A549 (cell line): ENCODE measurements at regions not wholly inside any gene's neighbourhood (a gene's known extent, or its start where the extent isn't known, plus 50 kb on each side); places are given as distances from the start of the nearest gene placed in this dataset.

Experiments
- ATAC-seq, 2 experiments: fragments of 200-7000 bp in 1 of 2; fragments of >200 bp in 1 of 2; cut with Nextera tagmentation in 1 of 2; cut with Tn5 transposase in 1 of 2; 3 replicates each; pipeline versions ENCODE4 v1.8.0 to v1.9.1; 2018 to 2020; ENCODE audit warnings: mild to moderate bottlenecking in 1 of 2, moderate library complexity in 1 of 2
- CTCF ChIA-PET: fragments of 300-600 bp; sonication (Branson Sonifier 250); formaldehyde crosslinking; extraction: SDS; loops from one replicate; lab custom pipeline; 2021; ENCODE audit warnings: antibody characterized with exemption, inconsistent platforms; lab: Yijun Ruan, JAX
- POLR2A ChIA-PET: fragments of 350-600 bp; formaldehyde crosslinking; extraction: SDS; loops from one replicate; lab custom pipeline; 2021; ENCODE audit warnings: antibody characterized with exemption, inconsistent platforms; lab: Yijun Ruan, JAX
- DNase-seq, 2 experiments: peaks; one replicate each; pipeline versions ENCODE4 v3.0.0 to v3.0.0-alpha.2; 2011 to 2016; ENCODE audit warnings: low read depth in 1 of 2, low spot score in 1 of 2
- FAIRE-seq: peaks from 2 replicates; lab custom pipeline; 2011; peaks lifted over from hg19 to GRCh38; lab: Jason Lieb, UNC
- H3K27ac ChIP-seq, 2 experiments: fragments of >200 bp; sonication (Bioruptor Twin); formaldehyde crosslinking; 3 replicates each; pipeline ENCODE4 v1.5.1; 2016 to 2017
- H3K4me1 ChIP-seq: fragments of >200 bp; sonication (Bioruptor Twin); formaldehyde crosslinking; 3 replicates; pipeline ENCODE4 v1.6.1; 2016
- H3K4me2 ChIP-seq: fragments of >200 bp; sonication (Bioruptor Twin); formaldehyde crosslinking; 3 replicates; pipeline ENCODE4 v1.6.1; 2016
- H3K4me3 ChIP-seq: fragments of >200 bp; sonication (Bioruptor Twin); formaldehyde crosslinking; 3 replicates; pipeline ENCODE4 v1.5.1; 2016
- H3K9me3 ChIP-seq: fragments of >200 bp; sonication (Bioruptor Twin); formaldehyde crosslinking; 3 replicates; pipeline ENCODE4 v1.6.1; 2016
- CBX2 ChIP-seq: fragments of 200-600 bp; sonication (generic); IDR thresholded peaks from 2 replicates; pipeline ENCODE4 v1.6.1; 2016; ENCODE audit warnings: low read depth, mild to moderate bottlenecking, borderline replicate concordance
- CBX8 ChIP-seq: fragments of 200-600 bp; sonication (generic); IDR thresholded peaks from 2 replicates; pipeline ENCODE4 v1.6.1; 2016
- CEBPB ChIP-seq, 2 experiments: fragments of >200 bp in 1 of 2; sonication (Bioruptor Twin) in 1 of 2; formaldehyde crosslinking in 1 of 2; IDR thresholded peaks; 2 replicates each; pipeline ENCODE4 v1.6.1; 2012 to 2016
- CHD2 ChIP-seq: fragments of 150-350 bp; IDR thresholded peaks from 2 replicates; pipeline ENCODE4 v1.6.1; 2014; ENCODE audit warnings: low read length; ENCODE audit not compliant: partially characterized antibody
- CTCF ChIP-seq: fragments of >200 bp; sonication (Bioruptor Twin); formaldehyde crosslinking; IDR thresholded peaks from 3 replicates; pipeline ENCODE4 v1.5.1; 2016
- EHMT2 ChIP-seq: fragments of 200-600 bp; sonication (generic); IDR thresholded peaks from 2 replicates; pipeline ENCODE4 v1.6.1; 2016; ENCODE audit warnings: antibody characterized with exemption, low read depth, mild to moderate bottlenecking, moderate library complexity
- EP300 ChIP-seq, 2 experiments: fragments of >200 bp; sonication (Bioruptor Twin); formaldehyde crosslinking; IDR thresholded peaks; 2 replicates in 1 of 2; 3 replicates in 1 of 2; pipeline ENCODE4 v1.6.1; 2016 to 2017
- FOSL2 ChIP-seq, 2 experiments: fragments of 450-650 bp in 1 of 2; fragments of >200 bp in 1 of 2; sonication (Bioruptor Twin) in 1 of 2; formaldehyde crosslinking; IDR thresholded peaks; 2 replicates each; pipeline versions ENCODE4 v1.5.0 to v1.6.1; 2016 to 2020; ENCODE audit warnings: mild to moderate bottlenecking in 1 of 2, moderate library complexity in 1 of 2
- FOXS1 ChIP-seq: fragments of 250-450 bp; sonication (Bioruptor Pico); IDR thresholded peaks from 2 replicates; pipeline ENCODE4 v1.5.0; 2020; ENCODE audit warnings: mild to moderate bottlenecking, moderate library complexity
- GATA3 ChIP-seq: IDR thresholded peaks from 2 replicates; pipeline ENCODE4 v1.6.1; 2012; ENCODE audit warnings: borderline replicate concordance
- HES2 ChIP-seq: fragments of >200 bp; sonication (Bioruptor Twin); formaldehyde crosslinking; IDR thresholded peaks from 2 replicates; pipeline ENCODE4 v1.6.1; 2016
- HEYL ChIP-seq: fragments of 250-450 bp; sonication (Bioruptor Pico); IDR thresholded peaks from 2 replicates; pipeline ENCODE4 v1.8.0; 2021; ENCODE audit warnings: mild to moderate bottlenecking, moderate library complexity
- HMGXB4 ChIP-seq: fragments of 250-450 bp; sonication (Bioruptor Pico); IDR thresholded peaks from 2 replicates; pipeline ENCODE4 v1.5.0; 2021; ENCODE audit warnings: mild to moderate bottlenecking, moderate library complexity, borderline replicate concordance
- HOXB13 ChIP-seq: fragments of 250-450 bp; sonication (Bioruptor Pico); IDR thresholded peaks from 2 replicates; pipeline ENCODE4 v1.5.0; 2020; ENCODE audit warnings: low read depth, mild to moderate bottlenecking, moderate library complexity
- JUN ChIP-seq, 2 experiments: fragments of >200 bp; sonication (Bioruptor Twin); formaldehyde crosslinking; IDR thresholded peaks; 2 replicates in 1 of 2; 3 replicates in 1 of 2; pipeline ENCODE4 v1.6.1; 2016 to 2017
- JUNB ChIP-seq: fragments of >200 bp; sonication (Bioruptor Twin); formaldehyde crosslinking; IDR thresholded peaks from 2 replicates; pipeline ENCODE4 v1.6.1; 2016
- MAFK ChIP-seq: fragments of 450-650 bp; IDR thresholded peaks from 2 replicates; pipeline ENCODE4 v1.6.1; 2014; ENCODE audit not compliant: partially characterized antibody
- MAX ChIP-seq: IDR thresholded peaks from 2 replicates; pipeline ENCODE4 v1.6.1; 2012
- NR3C1 ChIP-seq: fragments of >200 bp; sonication (Bioruptor Twin); formaldehyde crosslinking; IDR thresholded peaks from 3 replicates; pipeline ENCODE4 v1.6.1; 2017
- POLR2A ChIP-seq: IDR thresholded peaks from 2 replicates; pipeline ENCODE4 v1.6.1; 2012; ENCODE audit warnings: mild to moderate bottlenecking, low read length
- POLR2AphosphoS2 ChIP-seq: conservative IDR thresholded peaks from 2 replicates; pipeline ENCODE4 v1.6.1; 2012; ENCODE audit warnings: low read length, improper control_type of control experiment, inconsistent platforms
- RAD21 ChIP-seq, 2 experiments: fragments of >200 bp in 1 of 2; sonication (Bioruptor Twin) in 1 of 2; formaldehyde crosslinking in 1 of 2; IDR thresholded peaks in 1 of 2; conservative IDR thresholded peaks in 1 of 2; 2 replicates in 1 of 2; 3 replicates in 1 of 2; pipeline ENCODE4 v1.6.1; 2012 to 2018; ENCODE audit warnings: inconsistent platforms in 1 of 2
- RCOR1 ChIP-seq: fragments of 150-350 bp; IDR thresholded peaks from 2 replicates; pipeline ENCODE4 v1.6.1; 2014; ENCODE audit warnings: antibody characterized with exemption, low read length, low read depth
- RFX5 ChIP-seq: fragments of 450-650 bp; IDR thresholded peaks from 2 replicates; pipeline ENCODE4 v1.7.1; 2014; ENCODE audit warnings: antibody characterized with exemption, mild to moderate bottlenecking, moderate library complexity
- SMC3 ChIP-seq: fragments of >200 bp; sonication (Bioruptor Twin); formaldehyde crosslinking; IDR thresholded peaks from 3 replicates; pipeline ENCODE4 v1.6.1; 2018; ENCODE audit warnings: inconsistent platforms
- TFCP2L1 ChIP-seq: fragments of 250-450 bp; sonication (Bioruptor Pico); IDR thresholded peaks from 2 replicates; pipeline ENCODE4 v1.5.0; 2021; ENCODE audit warnings: mild to moderate bottlenecking
- ZFP36 ChIP-seq: fragments of 450-650 bp; IDR thresholded peaks from 2 replicates; pipeline ENCODE4 v1.6.1; 2014; ENCODE audit warnings: borderline replicate concordance; ENCODE audit not compliant: partially characterized antibody
- ZNF302 ChIP-seq: fragments of 250-450 bp; sonication (Bioruptor Pico); IDR thresholded peaks from 2 replicates; pipeline ENCODE4 v1.9.0; 2021; ENCODE audit warnings: inconsistent platforms, mild to moderate bottlenecking, moderate library complexity
- WGBS: methylation state at CpG from one replicate; pipeline ENCODE4 v1.1.6; 2017; ENCODE audit errors: missing lambda C conversion rate; 5-methylcytosine and 5-hydroxymethylcytosine counted together

GRCh38 chr1:198934901-198935305 is 296.1 kb downstream of the PTPRC start:
- WGBS: 30% methylated on average over 6 of the region's 6 CpGs
- CTCF ChIA-PET: no interaction called here
- Histone ChIP-seq H3K4me2 (peak overlapping the region; percentile 70), H3K27ac (peak overlapping the region; percentile 62 to 63), H3K4me3 (peak overlapping the region; percentile 55), H3K9me3 (no peaks in the 10 kb centered on the region), H3K4me1 (peaks cover 4% of the 10 kb centered on the region; the same call in 1 of the 3 replicates)
- TF ChIP-seq MAX (0 out of 2 replicates have a peak, but pooled peaks have one; percentile 16), CBX8 (no peak), MAFK (peak; percentile 6)
- POLR2A ChIA-PET: no interaction called here
- DNase-seq (peak in 1 of 2 experiments; percentile 22), ATAC-seq (peak in 1 of 2 experiments; percentile 4; a peak in 2 of 6 replicates), FAIRE-seq (no peak)

- POLR2A ChIA-PET: no interaction called here
- FAIRE-seq (no peak), DNase-seq (peak; percentile 25 to 92), ATAC-seq (peak; percentile 81 to 83)
- Histone ChIP-seq H3K4me2 (peak overlapping the region; percentile 70), H3K4me1 (peaks cover 4% of the 10 kb centered on the region; the same call in 1 of the 3 replicates), H3K4me3 (peak overlapping the region; percentile 55), H3K9me3 (no peaks in the 10 kb centered on the region), H3K27ac (peak overlapping the region; percentile 63 to 66)
- CTCF ChIA-PET: interaction anchor here (1.4 kb wide), 1 partner anchor 19 kb away, joined by 3 read pairs; no protein-coding TSS in a partner anchor
- 23% methylated on average over 9 of the region's 9 CpGs for WGBS
- TF ChIP-seq NR3C1 (no peak), MAX (peak; percentile 26; the same call in 1 of the 2 replicates), FOSL2 (IDR thresholded peaks at IDR 0.05) (no peak), FOSL2 (CRISPR knock-in tag; IDR thresholded peaks at IDR 0.05) (no peak), JUNB (no peak), POLR2AphosphoS2 (no peak), ZFP36 (no peak), ZNF302 (CRISPR knock-in tag) (no peak), SMC3 (no peak), CEBPB (IDR thresholded peaks at IDR 0.05) (0 out of 4 replicates have a peak, but pooled peaks of 1 of the 2 experiments have one; percentile 35), EP300 (IDR thresholded peaks at IDR 0.05) (peak in 1 of 2 experiments; percentile 46; a peak in 1 of 5 replicates), GATA3 (peak; percentile 55; the same call in 1 of the 2 replicates), RCOR1 (no peak), JUN (IDR thresholded peaks at IDR 0.05) (peak in 1 of 2 experiments; percentile 35; a peak in 1 of 5 replicates), HOXB13 (CRISPR knock-in tag) (no peak)
Measured at GRCh38 chr1:198935306-198935921, 296.6 kb downstream of the PTPRC start.

GRCh38 chr1:198936371-198937083 is 297.7 kb downstream of the PTPRC start:
- ChIA-PET CTCF (interaction anchor here (1.1 to 1.4 kb wide), 2 partner anchors 13 to 20 kb away, joined by 3 read pairs; no protein-coding TSS in a partner anchor), POLR2A (interaction anchor here (0.9 kb wide), 2 partner anchors 9 to 44 kb away, joined by 3 read pairs; no protein-coding TSS in a partner anchor)
- WGBS: 27% methylated on average over 6 of the region's 6 CpGs
- H3K9me3 ChIP-seq: no peaks in the 10 kb centered on the region
- peaks cover 4% of the 10 kb centered on the region; the same call in 1 of the 3 replicates for H3K4me1 ChIP-seq
- FAIRE-seq (no peak), DNase-seq (no peak), ATAC-seq (peak in 1 of 2 experiments; percentile 53; a peak in 3 of 6 replicates)
- H3K27ac ChIP-seq: peak overlapping the region; percentile 66 to 76
- H3K4me2 ChIP-seq: peak overlapping the region; percentile 70
- H3K4me3 ChIP-seq: peak overlapping the region; percentile 55
- TF ChIP-seq CBX2 (no peak), HMGXB4 (CRISPR knock-in tag) (no peak), HEYL (no peak), RFX5 (no peak), SMC3 (no peak), TFCP2L1 (CRISPR knock-in tag) (no peak), RAD21 (conservative IDR thresholded peaks at IDR 0.05 in 1 of 2, IDR thresholded peaks at IDR 0.05 in 1 of 2) (no peak), JUNB (no peak), FOXS1 (CRISPR knock-in tag) (no peak), CEBPB (IDR thresholded peaks at IDR 0.05) (no peak), CTCF (no peak), HES2 (no peak), MAFK (no peak), JUN (IDR thresholded peaks at IDR 0.05) (no peak), EHMT2 (no peak), POLR2AphosphoS2 (no peak), POLR2A (no peak), CHD2 (no peak)
